ENCODE measurements at regions not wholly inside any gene's neighbourhood (a gene's known extent, or its start where the extent isn't known, plus 50 kb on each side); places are given as distances from the start of the nearest gene placed in this dataset.

DNA sequence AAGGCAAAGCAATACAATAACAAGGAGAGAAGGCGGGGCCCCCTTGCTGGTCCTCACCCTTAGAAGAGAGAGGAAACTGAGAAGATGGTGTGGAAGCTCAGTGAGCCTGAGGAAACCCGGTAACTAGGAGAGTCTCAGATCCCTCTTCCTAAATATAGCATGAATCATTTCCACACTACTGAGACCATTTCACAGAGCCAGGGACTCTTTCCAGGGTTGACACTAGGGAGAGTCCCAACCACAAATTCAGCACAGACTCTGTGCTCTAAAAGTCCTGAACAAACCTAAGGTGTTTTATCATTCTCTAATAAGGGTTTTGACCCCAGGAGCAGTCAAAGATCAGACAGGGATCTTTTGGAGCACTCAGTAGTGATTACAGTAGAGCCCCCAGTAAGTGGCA lies 647.7 kb downstream of the KCNT2 start:
- no peak for TF ChIP-seq CTCF (IDR thresholded peaks at IDR 0.05; ENCODE audit: low read length)
- no peak for TF ChIP-seq EZH2 (IDR thresholded peaks at IDR 0.05; ENCODE audit: borderline replicate concordance, low read length)
